Panc1 (cell line): ENCODE measurements at regions not wholly inside any gene's neighbourhood (a gene's known extent, or its start where the extent isn't known, plus 50 kb on each side); places are given as distances from the start of the nearest gene placed in this dataset.

Source experiments
- CTCF ChIP-seq: fragments of 450-650 bp; IDR thresholded peaks from 2 replicates; pipeline ENCODE4 v1.5.1; 2017; ENCODE audit warnings: mild to moderate bottlenecking
- POLR2AphosphoS5 ChIP-seq: IDR thresholded peaks from 2 replicates; pipeline ENCODE4 v1.6.1; 2012; ENCODE audit warnings: mild to moderate bottlenecking, low read depth, low read length, moderate library complexity

DNA sequence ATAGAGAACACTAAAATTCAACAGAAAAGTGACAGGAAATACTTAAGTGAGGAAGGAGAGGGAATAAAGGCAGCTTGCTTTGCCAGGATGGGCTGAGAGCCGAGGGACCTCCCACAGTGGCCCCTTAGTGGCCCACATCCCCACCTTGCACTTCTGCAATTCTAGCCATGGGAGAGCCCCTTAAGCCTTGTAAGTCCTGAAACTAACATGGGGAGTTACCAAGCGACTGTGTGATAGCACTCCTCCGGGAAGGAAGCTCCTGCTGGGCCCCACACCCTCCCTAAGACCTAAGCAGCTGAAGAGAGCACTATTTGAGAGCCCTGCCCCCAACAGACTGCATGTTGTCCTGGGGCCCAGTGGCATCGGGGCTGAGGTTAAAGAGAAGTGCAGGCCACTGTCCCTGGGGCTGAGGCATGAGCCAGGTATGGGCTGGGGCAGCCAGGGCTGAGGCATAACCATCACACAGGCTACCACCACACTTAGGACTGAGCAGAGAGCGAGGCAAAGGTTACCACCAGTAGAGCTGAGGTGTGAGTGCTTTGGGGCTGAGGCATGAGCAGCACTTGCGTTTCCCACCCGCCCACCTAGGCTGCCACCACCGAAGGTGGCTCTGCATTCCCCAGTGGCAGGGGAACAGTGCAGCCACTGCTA lies 301.8 kb upstream of the TRPC7 start:
- TF ChIP-seq POLR2AphosphoS5 (no peak), CTCF (no peak)
